Stomach (tissue), 4 donors: ENCODE measurements at regions not wholly inside any gene's neighbourhood (a gene's known extent, or its start where the extent isn't known, plus 50 kb on each side); places are given as distances from the start of the nearest gene placed in this dataset.

Experiments used
- CTCF ChIP-seq, 7 experiments: fragments of 450-650 bp in 4 of 7; fragments of 200-600 bp in 3 of 7; sonication (generic) in 3 of 7; IDR thresholded peaks; one replicate each; pipeline ENCODE4 v1.5.1; 2016 to 2019; ENCODE audit warnings: antibody characterized with exemption in 7 of 7, control low read depth in 2 of 7, mild to moderate bottlenecking in 1 of 7
- EP300 ChIP-seq: sonication (generic); formaldehyde crosslinking; IDR thresholded peaks from one replicate; pipeline ENCODE4 v1.6.1; 2017; ENCODE audit warnings: antibody characterized with exemption

GRCh38 chr5:2523180-2523579, 228.3 kb downstream of the IRX2 start:
- TF ChIP-seq CTCF (IDR thresholded peaks at IDR 0.05) (no peak), EP300 (no peak)
